SIG-M5 treated with dmso at 0.1 percent for 504 hours (cell line): ENCODE measurements at regions not wholly inside any gene's neighbourhood (a gene's known extent, or its start where the extent isn't known, plus 50 kb on each side); places are given as distances from the start of the nearest gene placed in this dataset.
A peak's percentile ranks its signal among the peaks of the same experiment; 100 is the strongest.
"Not testable (repeated sequence)": the region's sequence is repeated elsewhere in the genome, so short reads cannot be mapped to it uniquely, and the experiment has no call there.

Experiments
- DNase-seq: peaks from one replicate; lab custom pipeline; 2025; ENCODE audit not compliant: unreplicated experiment; lab: John Stamatoyannopoulos, UW

DNA sequence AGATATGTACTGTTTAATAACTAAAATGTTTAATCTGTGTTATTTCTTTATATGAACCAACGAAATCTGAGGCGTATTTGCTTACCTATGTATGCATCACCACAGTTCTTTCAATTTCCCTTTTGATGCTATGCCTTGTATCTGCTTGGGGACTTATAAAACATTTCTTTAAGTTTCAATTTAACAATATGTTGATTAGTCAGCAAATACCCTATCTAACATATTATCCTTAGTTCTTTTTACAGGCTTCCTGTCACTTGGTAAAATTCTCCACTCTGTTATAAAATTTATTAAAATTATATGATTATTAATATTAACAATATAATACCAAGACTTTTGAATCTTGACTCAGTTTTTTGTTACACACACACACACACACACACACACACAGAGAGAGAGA is 174.3 kb downstream of the CPS1 start:
- no peak for DNase-seq

DNA sequence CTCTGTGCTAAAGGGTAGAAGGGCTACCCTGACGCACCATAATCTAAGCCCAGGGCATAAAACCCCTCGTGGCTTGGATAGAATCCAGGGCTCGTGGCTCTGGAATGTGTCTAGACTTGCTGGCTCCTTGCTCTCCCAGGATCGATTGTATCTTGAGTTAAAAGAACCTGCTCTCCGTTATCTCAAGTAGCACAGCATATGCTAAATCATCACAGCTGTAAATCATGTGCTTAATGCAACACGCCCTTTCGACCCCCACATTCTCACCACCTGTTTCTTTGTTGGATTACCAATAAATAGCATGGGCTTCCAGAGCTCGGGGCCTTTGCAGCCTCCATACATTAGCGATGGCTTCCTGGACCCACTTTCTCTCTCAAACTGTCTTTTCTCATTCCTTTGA is 190.4 kb downstream of the CPS1 start:
- not testable (repeated sequence) for DNase-seq

DNA sequence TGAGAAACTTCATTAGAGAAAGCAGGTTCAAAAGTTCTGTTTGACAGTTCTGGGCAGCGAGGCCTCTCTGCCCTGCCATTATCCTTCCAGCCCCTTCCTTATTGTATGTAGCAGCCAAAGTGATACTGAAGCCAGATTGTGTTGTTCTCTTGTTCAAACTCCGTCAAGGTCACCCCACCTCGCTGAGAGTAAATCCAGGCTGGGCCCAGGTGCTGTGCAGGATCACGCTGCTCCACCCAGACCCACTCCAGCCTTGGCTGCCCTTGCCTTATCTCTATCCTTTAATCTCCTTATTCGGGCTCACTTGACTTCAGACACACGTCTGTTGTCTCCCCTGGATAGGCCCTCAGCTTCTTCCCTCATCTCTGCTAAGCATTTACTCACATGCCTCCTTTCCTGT is 196.1 kb downstream of the CPS1 start:
- DNase-seq, result no peak

DNA sequence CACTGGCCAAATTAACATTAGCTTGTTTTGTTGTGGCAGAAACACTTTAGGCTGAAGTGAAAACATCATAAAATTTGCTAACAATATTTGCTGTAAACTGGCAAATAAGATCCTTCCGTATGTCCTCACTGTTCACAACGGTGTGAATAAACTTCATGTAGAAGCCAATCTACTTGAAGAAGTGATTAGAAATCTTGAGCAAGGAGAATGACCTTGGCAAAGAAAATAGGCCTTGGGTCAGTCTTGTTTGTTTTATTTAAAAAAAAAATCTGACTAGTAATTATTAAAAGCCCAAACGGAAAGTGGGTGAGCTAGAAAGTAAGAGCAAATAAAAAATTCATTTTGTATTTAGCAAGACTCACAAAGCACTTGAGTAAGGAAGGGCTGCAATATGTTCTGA is 197.0 kb downstream of the CPS1 start:
- DNase-seq, result no peak

DNA sequence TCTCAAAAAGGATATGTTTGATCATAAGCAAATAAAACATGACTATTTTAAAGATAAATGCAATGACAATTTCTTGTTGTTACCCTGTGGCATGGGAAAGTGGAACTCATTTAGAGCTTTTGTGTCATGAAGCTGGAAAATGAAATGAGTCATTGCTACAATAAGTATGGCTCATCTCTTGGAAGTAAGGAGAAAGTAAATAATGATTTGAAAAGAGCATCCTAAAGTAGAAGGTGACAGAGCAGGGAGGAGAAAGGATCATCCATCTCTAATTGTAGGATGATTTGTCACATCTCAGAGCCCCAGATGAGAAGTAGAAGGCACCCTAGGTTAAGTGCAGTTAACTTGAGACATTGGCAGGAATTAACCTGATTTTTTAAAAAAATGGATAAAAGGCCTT is 200.5 kb downstream of the CPS1 start:
- DNase-seq, result no peak

DNA sequence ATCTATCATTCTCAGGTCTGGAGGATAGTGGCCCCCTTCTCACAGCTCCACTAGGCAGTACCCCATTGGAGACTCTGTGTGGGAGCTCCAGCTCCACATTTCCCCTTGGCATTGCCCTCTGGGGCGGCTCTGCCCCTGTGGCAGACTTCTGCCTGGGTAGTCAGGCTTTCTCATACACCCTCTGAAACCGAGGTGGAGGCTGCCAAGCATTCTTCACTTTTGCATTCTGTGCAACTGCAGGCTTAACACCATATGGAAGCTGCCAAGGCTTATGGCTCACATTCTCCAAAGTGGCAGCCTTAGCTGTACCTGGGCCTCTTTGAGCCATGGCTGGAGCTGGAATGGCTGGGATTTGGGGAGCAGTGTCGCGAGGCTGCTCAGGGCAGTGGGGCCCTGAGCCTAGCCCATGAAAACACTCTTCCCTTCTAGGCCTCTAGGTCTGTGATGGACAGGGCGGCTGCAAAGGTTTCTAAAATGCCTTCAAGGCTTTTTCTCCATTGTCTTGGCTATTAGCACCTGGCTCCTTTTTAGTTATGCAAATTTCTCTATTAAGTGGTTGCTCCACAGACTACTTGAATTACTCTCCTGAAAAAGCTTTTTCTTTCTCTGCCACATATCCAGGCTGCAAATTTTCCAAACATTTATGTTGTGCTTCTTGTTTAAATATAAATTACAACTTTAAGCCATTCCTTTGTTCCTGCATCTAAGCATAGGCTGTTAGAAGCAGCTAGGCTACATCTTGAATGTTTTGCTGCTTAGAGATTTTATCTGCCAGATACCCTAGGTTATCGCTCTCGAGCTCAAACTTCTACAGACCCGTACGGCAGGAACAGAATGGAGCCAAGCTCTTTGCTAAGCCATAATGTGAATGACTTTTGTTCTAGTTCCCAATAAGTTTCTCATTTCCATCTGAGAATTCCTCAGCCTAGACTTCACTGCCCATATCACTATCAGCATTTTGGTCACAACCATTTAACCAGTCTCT is 206.5 kb downstream of the CPS1 start:
- no peak for DNase-seq

DNA sequence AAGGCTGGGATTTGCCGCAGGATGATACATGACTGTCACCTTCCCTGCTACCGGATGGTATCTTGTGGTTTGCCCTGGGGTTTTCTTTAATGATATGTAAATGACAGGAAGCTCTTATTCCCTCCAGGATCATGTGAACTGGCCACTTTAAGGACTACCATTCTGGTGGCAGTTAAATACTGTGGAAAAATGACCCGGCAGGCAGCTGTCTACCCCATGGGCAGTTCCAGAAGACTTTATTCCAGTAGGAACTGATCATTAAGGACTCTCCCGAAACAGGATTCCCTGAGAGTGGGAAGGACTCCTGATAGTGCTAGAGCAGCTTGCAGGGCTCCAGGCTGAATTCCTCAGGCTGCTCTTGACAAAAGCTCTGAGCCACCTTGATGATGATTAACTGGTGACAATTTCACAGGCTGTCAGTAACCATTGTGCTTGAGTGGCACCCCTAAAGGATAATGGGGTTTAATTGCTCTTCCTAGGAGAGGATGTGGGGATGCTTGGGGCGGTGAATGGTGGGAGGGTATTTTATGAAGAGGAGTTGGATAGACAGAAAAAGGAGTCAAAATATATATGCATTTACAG is 212.0 kb downstream of the CPS1 start:
- DNase-seq, result no peak

DNA sequence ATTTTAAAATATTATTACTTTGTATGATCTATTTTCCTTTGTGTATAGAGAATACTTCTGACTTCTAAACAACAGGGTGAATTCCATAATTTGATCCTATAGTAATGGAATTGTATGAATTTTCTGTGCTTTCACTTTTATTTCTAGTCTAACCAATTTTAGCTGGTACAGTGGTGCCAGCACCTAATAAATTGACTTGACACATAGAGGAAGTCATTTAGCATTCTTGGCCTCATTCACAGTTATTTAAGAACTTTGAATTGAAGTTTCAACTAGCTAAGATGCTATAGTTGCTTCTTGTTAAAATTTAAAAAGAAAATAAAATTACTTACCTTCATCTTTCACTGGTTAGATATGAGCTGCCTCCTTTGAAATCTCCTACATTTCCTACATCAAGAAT is 220.4 kb downstream of the CPS1 start:
- no peak for DNase-seq

DNA sequence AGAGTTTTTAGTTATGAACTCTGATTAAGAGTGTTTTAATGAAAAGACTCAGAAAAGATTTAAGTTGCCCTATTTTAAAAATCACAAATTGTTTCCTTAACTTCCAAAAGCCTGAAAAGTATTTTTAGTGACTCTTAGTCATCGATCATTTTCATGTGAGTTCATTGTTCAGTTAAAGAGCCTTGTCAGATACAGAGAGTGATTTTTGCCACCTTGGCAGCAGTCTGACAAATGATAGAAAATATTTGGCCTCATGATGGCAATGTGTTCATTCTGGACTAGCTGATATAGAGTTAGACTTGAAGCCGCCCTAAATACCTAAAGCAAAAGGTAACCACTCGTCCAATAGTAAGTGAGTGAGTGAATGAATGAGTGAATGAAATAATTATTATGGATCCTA is 225.8 kb downstream of the CPS1 start:
- DNase-seq, result no peak

DNA sequence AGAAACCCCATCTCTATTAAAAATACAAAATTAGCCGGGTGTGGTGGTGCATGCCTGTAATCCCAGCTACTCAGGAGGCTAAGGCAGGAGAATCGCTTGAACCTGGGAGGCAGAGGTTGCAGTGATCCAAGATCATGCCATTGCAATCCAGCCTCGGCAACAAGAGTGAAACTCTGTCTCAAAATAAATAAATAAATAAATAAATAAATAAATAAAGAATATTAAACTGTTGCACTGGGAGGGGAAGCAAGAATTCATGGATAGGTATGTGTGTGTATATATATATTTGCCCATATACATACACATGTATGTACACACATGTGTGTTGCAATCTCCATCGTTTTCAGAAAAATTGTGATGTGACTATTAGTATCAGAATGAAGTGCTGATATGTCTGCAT is 231.4 kb downstream of the CPS1 start:
- DNase-seq, result not testable (repeated sequence)

DNA sequence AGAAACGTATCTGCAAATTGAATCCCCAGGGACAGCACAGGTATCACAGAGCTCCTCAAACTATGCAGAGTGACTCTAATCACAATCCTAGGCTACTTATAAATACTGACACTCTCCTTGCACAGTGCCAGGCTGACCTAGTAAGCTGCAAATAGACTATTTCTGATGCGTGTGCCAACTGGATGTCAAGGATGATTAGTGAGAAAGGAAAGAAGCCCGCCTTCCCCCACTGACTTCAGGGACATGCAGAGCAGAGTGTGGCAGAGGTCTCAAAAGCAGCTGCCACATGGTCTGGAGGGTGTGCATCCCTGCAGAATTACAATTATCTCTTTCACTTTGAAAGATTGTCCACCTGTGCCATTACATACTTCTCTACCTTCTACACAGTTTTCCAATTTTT is 235.6 kb downstream of the CPS1 start:
- no peak for DNase-seq

DNA sequence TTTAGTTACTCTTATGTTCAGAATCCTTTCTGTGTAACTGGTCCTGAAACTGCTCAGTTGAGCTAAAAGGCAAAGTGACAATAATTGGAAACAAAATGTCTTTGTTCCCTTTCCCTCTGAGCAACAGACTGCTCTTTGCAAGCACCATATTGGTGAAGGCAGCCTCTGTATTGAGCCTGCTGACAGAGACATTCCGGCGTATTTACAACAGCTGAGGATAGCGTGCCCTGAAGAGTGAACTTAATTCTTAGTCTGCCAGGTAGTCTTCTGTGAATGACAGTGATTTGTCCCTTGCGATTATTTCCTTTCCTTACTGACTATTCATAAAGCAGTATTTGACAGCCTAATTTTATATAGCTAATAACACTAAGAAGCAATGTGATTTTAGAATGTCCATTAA is 239.1 kb downstream of the CPS1 start:
- DNase-seq, result no peak

DNA sequence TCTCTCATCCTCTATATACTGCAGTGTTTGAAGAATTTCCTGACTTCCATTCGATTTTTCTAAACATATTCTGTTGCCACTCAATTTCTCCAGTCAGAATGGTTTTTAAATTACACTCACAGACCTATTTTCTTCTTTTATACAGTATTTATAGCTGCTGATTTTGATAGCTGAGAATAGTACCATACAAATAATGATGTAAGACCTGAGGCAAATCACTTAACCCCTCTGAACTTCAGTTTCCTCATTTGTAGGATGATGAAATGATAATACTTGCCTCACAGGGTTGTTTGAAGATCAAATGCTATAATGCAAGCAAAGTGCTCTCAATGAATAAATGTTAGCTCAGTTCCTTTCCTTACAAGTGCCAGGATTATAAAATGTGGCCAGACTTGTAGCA is 241.8 kb downstream of the CPS1 start:
- peak; percentile 21 for DNase-seq

DNA sequence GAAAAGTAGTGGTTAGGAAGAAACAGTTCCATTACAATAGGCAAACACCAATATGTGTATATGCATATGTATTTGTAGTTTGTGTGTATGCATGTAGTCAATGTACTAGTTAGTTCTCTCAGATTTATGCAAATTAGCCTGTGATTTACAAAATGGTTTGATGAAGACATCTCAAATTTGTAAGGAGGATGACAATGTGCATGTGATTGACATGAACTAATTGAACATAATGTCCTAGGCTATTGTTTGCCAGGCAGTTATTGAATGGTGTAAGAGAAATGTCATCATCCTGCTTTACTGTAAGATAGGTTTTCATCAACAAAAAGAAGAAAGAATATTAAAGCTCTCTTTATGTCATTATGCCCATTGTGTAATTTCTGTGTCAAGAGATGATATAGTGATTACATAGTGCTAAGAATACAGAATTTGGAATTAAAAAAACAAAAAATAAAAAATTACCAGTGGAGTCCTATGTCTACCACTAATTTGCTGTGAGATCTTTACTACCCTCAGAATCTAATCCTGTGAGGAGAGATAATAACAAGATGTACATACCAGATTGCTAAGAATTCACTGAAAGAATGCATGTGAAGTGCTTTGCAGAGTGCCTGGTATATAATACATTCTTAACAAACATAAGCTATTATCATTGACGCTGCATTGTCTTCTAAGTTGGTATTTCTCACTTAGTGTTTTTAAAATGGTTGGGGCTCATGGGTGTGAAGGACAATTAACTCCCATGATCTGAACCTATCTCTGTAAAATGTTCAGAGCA is 258.0 kb downstream of the CPS1 start:
- no peak for DNase-seq

DNA sequence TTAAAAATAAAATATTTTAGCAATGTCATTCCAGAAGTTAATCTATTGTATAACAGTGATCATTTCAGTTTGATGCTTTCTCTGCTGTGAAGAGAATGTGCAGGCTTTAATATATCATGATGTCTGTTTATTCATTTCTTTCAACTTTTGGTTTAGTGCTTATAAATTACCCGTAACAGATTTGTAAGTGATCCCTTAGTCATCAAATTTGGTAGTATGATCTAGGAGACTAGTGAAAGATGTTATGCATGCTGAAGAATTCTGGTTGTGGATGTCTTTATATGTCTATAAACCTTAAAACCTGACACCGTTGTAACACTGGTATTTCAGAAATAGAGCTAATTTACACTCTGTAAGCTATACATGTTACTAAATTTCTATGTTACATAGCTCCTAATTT is 260.4 kb downstream of the CPS1 start:
- no peak for DNase-seq

DNA sequence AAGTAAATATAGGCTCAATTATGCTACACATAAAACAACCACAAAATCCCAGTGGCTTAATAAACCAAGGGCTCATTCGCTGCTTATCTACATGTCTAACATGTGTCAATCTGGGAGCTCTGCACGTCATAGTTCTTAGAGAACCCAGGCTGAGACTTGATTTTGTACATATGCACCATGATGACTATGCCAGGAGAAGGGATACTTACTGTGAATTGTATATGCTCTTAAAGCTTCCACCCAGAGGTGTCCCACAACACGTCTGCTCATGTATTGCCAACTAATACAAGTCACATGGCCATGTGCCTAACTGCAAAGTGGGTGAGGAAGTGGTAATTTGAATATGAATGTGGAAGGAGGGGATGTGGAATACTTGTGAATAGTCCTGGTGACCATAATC is 262.1 kb downstream of the CPS1 start:
- DNase-seq, result no peak

DNA sequence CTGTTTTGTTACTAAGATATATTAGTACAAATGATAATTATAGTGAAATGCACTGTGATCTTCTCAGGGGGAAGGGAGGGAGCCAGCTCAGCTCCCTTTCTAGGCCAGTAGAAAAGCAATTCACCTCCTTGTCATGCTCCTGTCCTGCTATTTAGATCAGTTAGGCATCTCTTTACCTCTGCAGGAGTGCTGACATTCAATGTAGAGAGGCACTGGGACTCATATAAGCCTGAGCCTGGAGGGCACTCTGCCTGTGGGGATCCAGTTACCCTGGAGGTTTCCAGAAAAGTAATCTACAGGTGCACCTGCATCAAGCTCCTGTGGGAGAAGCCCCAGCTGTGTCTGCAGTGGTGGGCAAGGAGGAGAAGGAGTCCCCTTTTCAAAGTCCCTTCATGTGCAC is 277.0 kb downstream of the CPS1 start:
- DNase-seq, result no peak

DNA sequence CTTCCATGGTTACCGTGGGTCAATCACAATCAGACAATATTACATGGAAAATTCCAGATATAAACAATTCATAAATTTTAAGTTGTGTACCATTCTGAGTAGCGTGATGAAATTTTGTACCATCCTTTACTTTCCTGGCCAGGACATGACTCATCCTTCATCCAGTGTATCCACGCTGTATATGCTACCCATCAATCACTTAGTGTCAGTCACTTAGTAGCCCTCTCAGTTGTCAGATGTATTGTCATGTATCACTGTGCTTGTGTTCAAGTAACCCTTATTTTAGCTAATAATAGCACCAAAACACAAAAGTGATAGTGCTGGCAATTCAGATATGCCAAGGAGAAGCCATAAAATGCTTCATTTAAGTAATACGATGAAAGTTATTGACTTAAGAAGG is 282.6 kb downstream of the CPS1 start:
- DNase-seq, result no peak

DNA sequence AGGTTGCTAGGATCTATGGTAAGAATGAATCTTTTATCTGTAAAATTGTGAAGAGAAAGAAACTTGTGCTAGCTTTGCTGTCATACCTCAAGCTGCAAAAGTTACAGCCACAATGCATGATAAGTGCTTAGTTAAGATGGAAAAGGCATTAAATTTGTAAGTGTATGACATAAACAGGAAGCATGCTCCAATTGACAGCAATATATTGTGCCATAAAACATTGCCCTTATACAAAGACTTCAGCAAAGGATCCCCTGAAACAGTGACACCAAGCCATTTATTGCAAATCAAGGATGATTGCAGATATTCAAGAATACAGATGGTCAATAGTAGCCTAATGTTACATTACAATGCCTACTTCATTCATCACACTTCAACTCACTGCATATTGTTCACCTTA is 283.1 kb downstream of the CPS1 start:
- no peak for DNase-seq

DNA sequence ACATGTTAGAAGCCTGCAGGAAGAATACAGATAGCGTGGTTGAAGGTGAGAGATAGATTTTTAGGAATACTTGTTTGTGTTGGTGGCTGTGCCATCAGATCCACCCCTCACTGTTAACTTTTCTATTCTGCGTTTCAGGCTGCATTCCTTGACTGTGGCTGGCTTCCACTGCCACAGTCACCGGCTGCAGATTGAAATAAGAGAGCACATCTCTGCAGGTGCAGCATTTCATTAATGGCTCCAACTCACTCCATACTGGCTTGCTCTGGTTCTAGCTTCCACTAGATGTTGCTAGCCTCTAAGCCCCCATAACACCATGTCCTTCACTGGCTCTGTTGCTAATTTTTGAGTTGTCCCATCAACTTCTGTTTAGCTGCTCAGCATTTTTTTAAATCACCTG is 286.5 kb downstream of the CPS1 start:
- no peak for DNase-seq

DNA sequence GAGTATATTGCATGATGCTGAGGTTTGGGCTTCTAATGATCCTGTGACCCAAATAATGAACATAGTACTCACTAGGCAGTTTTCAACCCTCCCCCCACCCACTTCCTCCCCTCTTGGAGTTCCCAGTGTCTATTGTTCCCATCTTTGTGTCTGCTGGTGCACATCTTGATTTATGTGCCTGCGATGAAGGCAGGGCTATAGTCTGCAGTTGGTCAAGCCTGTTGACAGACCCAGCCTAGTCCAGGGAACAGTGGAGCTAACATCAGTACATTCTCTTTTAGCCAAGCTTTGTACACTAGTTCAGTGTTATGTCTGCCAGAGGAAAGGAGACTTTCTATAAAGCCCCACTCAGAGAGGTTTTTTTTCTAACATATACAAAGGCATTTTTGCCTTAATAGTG is 287.6 kb downstream of the CPS1 start:
- DNase-seq, result no peak

DNA sequence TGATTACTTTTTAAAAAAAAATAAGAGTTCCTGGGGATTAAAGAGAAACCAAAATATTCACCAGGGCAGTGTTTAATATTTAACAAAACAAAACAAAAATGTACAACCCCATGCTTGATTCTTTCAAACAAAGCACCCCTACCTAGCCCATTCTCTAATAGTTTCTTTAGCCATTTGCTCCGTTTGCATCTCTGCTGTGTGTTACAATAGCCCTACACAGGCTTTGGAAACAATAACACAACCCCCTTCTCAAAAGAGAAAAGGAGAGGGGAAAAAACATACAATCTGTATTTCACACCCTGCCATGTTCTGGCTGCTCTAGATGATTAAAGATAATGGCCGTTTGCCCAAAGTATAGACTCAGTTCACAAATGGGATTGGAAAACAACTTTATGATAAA is 302.9 kb downstream of the CPS1 start:
- no peak for DNase-seq
